Gastroesophageal sphincter (tissue), 4 donors: ENCODE measurements at regions not wholly inside any gene's neighbourhood (a gene's known extent, or its start where the extent isn't known, plus 50 kb on each side); places are given as distances from the start of the nearest gene placed in this dataset.
A peak's percentile ranks its signal among the peaks of the same experiment; 100 is the strongest.

ENCODE experiments used
- ATAC-seq: fragments of 150-250 bp; one replicate; pipeline ENCODE4 v1.9.1; 2016; ENCODE audit warnings: mild to moderate bottlenecking, moderate library complexity
- H3K27ac ChIP-seq, 4 donors: fragments of 200-600 bp; sonication (generic) in 3 of 4; 1 replicate in 3 of 4; 2 replicates in 1 of 4; pipeline ENCODE4 v1.5.1; 2016 to 2019
- H3K27me3 ChIP-seq: fragments of 200-600 bp; sonication (generic); one replicate; pipeline ENCODE4 v1.5.1; 2019
- H3K36me3 ChIP-seq, 2 donors: fragments of 200-600 bp; sonication (generic); one replicate each; pipeline ENCODE4 v1.5.1; 2019; ENCODE audit warnings: control low read depth in 1 of 2
- H3K4me1 ChIP-seq, 3 donors: fragments of 200-600 bp; sonication (generic); 1 replicate in 2 of 3; 2 replicates in 1 of 3; pipeline ENCODE4 v1.5.1; 2016 to 2019; ENCODE audit warnings: control low read depth in 2 of 3
- H3K4me3 ChIP-seq, 2 donors: fragments of 200-600 bp; sonication (generic); one replicate each; pipeline ENCODE4 v1.5.1; 2019; ENCODE audit warnings: mild to moderate bottlenecking in 1 of 2, moderate library complexity in 1 of 2
- H3K9me3 ChIP-seq, 3 donors: fragments of 200-600 bp; sonication (generic); one replicate each; pipeline ENCODE4 v1.5.1; 2017 to 2019; ENCODE audit warnings: control low read depth in 2 of 3
- EP300 ChIP-seq: sonication (generic); formaldehyde crosslinking; IDR thresholded peaks from one replicate; pipeline ENCODE4 v1.6.1; 2017; ENCODE audit warnings: antibody characterized with exemption, mild to moderate bottlenecking
- POLR2A ChIP-seq, 2 donors: fragments of 450-650 bp; IDR thresholded peaks; one replicate each; pipeline ENCODE4 v1.6.1; 2017; ENCODE audit warnings: antibody characterized with exemption in 2 of 2, mild to moderate bottlenecking in 2 of 2, moderate library complexity in 1 of 2
- POLR2AphosphoS5 ChIP-seq: sonication (generic); formaldehyde crosslinking; IDR thresholded peaks from one replicate; pipeline ENCODE4 v1.6.1; 2017; ENCODE audit warnings: antibody characterized with exemption
- WGBS, 2 donors: methylation state at CpG; one replicate each; pipeline ENCODE4 v1.1.5; 2018; ENCODE audit warnings: low coverage in 1 of 2; 5-methylcytosine and 5-hydroxymethylcytosine counted together
- TF ChIP-seq, protein P1 (sequence below), 4 experiments: fragments of 200-600 bp in 2 of 4; fragments of 450-650 bp in 2 of 4; sonication (generic) in 1 of 4; IDR thresholded peaks; one replicate each; pipeline ENCODE4 v1.5.1; 2017 to 2019; ENCODE audit warnings: antibody characterized with exemption in 4 of 4, mild to moderate bottlenecking in 2 of 4, moderate library complexity in 2 of 4

DNA sequence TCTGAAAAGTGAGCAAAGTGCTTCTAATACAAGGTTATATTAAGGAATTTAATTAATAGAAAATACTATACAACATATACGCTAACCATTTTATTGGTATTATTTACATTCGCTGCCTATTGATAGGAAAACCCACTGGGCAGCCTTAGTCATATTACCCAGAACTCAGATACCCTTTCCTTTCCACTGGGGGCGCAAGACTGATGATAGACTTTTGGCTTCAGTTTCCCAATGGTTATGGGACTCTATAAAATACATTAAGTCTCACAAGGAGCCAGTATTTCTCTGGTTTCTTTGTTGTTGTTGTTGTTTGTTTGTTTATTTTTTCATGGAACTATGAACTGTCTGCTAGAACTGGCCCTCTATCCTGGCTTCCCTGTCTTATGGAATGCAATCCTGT lies 471.1 kb upstream of the KIRREL3 start:
- H3K27ac ChIP-seq: no peak overlapping the region
- H3K4me3 ChIP-seq: no peak overlapping the region
- WGBS, 2 donors: 87 to 94% methylated on average over 3 of the region's 3 CpGs
- no peaks in the 10 kb centered on the region for H3K9me3 ChIP-seq
- H3K4me1 ChIP-seq: no peaks in the 10 kb centered on the region
- TF ChIP-seq POLR2AphosphoS5 (no peak), POLR2A (IDR thresholded peaks at IDR 0.05) (no peak), EP300 (no peak)
- TF ChIP-seq, protein P1, sequence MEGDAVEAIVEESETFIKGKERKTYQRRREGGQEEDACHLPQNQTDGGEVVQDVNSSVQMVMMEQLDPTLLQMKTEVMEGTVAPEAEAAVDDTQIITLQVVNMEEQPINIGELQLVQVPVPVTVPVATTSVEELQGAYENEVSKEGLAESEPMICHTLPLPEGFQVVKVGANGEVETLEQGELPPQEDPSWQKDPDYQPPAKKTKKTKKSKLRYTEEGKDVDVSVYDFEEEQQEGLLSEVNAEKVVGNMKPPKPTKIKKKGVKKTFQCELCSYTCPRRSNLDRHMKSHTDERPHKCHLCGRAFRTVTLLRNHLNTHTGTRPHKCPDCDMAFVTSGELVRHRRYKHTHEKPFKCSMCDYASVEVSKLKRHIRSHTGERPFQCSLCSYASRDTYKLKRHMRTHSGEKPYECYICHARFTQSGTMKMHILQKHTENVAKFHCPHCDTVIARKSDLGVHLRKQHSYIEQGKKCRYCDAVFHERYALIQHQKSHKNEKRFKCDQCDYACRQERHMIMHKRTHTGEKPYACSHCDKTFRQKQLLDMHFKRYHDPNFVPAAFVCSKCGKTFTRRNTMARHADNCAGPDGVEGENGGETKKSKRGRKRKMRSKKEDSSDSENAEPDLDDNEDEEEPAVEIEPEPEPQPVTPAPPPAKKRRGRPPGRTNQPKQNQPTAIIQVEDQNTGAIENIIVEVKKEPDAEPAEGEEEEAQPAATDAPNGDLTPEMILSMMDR (IDR thresholded peaks at IDR 0.05): no peak
- H3K36me3 ChIP-seq: no peaks in the 10 kb centered on the region
- no peaks in the 10 kb centered on the region for H3K27me3 ChIP-seq
- no peak for ATAC-seq

DNA sequence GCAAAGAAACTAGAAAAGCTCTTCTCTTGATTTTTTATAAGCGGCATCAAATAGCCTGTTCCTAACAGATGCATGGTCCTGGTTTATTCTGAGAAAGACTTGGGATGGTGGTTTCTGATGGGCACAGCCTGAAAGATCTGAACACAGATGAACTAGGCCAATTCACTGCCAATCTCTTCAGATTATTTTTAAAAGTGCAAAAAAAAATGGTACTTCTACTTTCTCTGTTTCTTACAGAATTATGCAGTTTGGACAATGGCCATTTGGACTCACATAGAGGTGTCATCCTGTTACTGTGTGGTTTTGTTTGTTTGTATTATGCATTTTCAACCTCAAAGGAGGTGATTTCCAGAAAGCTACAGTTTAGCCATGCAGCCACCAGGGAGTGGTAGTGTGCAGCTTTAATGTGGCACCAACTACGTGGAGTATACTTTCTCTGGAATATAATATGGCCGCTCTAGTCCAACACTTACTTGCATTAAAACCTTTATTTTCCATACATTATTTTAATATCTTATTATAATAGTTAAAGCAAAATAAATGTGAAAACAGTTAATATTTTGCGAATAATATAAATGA lies 469.8 kb upstream of the KIRREL3 start:
- ATAC-seq: no peak
- Histone ChIP-seq H3K27me3 (no peaks in the 10 kb centered on the region), H3K36me3 (no peaks in the 10 kb centered on the region), H3K4me1 (no peaks in the 10 kb centered on the region), H3K9me3 (no peaks in the 10 kb centered on the region), H3K4me3 (no peak overlapping the region), H3K27ac (no peak overlapping the region)
- no peak for TF ChIP-seq EP300
- no peak for TF ChIP-seq POLR2AphosphoS5
- TF ChIP-seq, protein P1 (IDR thresholded peaks at IDR 0.05): peak in 1 of 4 experiments; percentile 17
- no peak for TF ChIP-seq POLR2A (IDR thresholded peaks at IDR 0.05)
- 70 to 93% methylated on average over 3 to 4 of the region's 4 CpGs for WGBS, 2 donors

DNA sequence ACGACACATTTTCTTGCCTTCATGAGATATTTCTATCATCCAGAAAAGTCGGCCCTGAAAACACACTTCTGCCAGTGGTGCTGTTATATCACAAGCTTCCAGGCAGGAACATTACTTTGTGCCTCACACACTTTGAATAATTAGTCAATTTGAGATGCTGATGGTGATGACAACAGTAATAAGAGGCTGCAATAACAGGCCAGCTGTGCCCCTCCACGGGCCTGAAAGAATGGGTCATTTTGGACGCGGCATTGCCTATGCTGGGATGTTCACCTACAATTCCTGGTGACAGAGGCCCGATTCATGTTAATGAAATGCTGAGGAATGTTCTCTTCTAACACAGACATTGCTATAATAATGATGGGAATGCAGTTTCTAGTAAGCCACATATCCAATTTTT lies 463.8 kb upstream of the KIRREL3 start:
- Histone ChIP-seq H3K4me1 (no peaks in the 10 kb centered on the region), H3K4me3 (no peak overlapping the region), H3K9me3 (no peaks in the 10 kb centered on the region), H3K27me3 (no peaks in the 10 kb centered on the region), H3K27ac (no peak overlapping the region), H3K36me3 (no peaks in the 10 kb centered on the region)
- WGBS, 2 donors: 66 to 94% methylated on average over 4 to 6 of the region's 6 CpGs
- ATAC-seq: no peak
- TF ChIP-seq, protein P1 (IDR thresholded peaks at IDR 0.05): no peak
- no peak for TF ChIP-seq POLR2A (IDR thresholded peaks at IDR 0.05)

DNA sequence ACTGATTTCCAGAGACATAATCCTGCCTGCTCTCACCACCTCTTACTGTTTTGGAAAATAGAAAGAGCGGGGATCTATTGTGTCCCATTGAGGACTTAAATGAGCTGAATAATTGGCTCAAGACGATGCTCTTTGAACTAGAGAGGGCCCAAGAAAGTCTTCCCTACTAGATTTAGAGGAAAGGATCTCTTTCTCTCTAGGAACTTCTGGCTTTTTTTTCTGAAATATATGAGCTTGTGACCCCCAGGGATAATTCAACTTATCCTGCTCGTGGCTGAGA lies 461.4 kb upstream of the KIRREL3 start:
- no peak for TF ChIP-seq POLR2A (IDR thresholded peaks at IDR 0.05)
- TF ChIP-seq EP300: no peak
- no peak for TF ChIP-seq POLR2AphosphoS5
- TF ChIP-seq, protein P1 (IDR thresholded peaks at IDR 0.05): no peak
- Histone ChIP-seq H3K36me3 (no peaks in the 10 kb centered on the region), H3K9me3 (no peaks in the 10 kb centered on the region), H3K4me1 (no peaks in the 10 kb centered on the region), H3K4me3 (no peak overlapping the region), H3K27ac (no peak overlapping the region), H3K27me3 (no peaks in the 10 kb centered on the region)
- no peak for ATAC-seq
- 80 to 85% methylated on average over 2 to 3 of the region's 3 CpGs for WGBS, 2 donors

DNA sequence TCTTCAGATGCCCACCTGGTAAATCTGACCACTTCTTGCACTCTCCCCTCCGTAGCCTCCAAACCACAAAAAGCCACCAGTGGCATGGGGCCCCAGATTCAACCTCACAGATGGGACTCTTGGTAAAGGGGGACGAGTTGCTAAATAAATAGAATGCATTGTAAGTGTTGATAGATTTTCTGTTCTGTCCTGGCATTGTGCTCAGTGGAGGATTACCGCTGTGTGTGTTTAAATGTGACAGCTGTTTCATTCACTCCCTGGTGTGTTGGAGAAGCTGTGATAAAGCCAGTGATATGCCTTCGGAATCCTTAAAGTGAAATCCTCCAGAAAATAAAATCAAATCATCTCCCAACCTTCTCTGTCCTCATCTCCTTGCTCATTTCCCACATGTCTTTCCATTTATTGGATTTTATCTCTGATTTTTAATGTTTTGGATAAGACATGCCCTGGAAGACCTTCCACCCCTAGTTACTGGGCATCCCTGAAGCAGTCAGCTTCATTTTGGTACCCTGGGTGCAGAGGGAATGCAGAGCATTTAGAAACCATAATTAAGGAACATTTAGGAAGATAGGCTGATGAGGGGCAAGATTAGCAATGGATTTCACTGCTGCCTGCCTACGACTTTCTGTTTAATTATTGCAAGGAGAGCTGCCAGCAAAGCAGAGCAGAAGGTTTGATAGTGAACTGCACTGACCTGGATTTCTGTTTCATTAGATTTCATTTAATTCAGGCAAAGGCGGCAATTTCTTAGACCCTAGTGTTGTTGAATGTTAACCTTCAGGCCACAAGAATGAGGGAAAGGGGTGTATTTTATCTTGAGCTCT lies 460.9 kb upstream of the KIRREL3 start:
- ATAC-seq: no peak
- no peaks in the 10 kb centered on the region for H3K9me3 ChIP-seq
- no peaks in the 10 kb centered on the region for H3K4me1 ChIP-seq
- H3K36me3 ChIP-seq: no peaks in the 10 kb centered on the region
- 25 to 38% methylated on average over 2 to 6 of the region's 6 CpGs for WGBS, 2 donors
- H3K4me3 ChIP-seq: no peak overlapping the region
- no peak overlapping the region for H3K27ac ChIP-seq
- no peak for TF ChIP-seq EP300
- TF ChIP-seq, protein P1 (IDR thresholded peaks at IDR 0.05): no peak
- no peak for TF ChIP-seq POLR2AphosphoS5
- no peak for TF ChIP-seq POLR2A (IDR thresholded peaks at IDR 0.05)
- H3K27me3 ChIP-seq: no peaks in the 10 kb centered on the region
